CD14-positive monocyte (primary cell): ENCODE measurements at regions not wholly inside any gene's neighbourhood (a gene's known extent, or its start where the extent isn't known, plus 50 kb on each side); places are given as distances from the start of the nearest gene placed in this dataset.
A peak's percentile ranks its signal among the peaks of the same experiment; 100 is the strongest.

Experiments used
- DNase-seq, 3 donors: peaks; one replicate each; pipeline ENCODE4 v3.0.0-alpha.2; 2011 to 2022
- H2AFZ ChIP-seq: 2 replicates; pipeline ENCODE4 v1.6.0; 2012; ENCODE audit warnings: mild to moderate bottlenecking, low read depth, low read length, inconsistent platforms; ENCODE audit not compliant: insufficient read depth, poor library complexity, severe bottlenecking
- H3K27ac ChIP-seq, 2 donors: 1 replicate in 1 of 2; 2 replicates in 1 of 2; pipeline ENCODE4 v1.5.1; 2012 to 2013; ENCODE audit warnings: low read length in 2 of 2, control low read depth in 1 of 2, inconsistent platforms in 1 of 2, low read depth in 1 of 2, mild to moderate bottlenecking in 1 of 2
- H3K27me3 ChIP-seq, 2 donors: one replicate each; pipeline versions ENCODE4 v1.6.0 to v1.6.1; 2011 to 2013; ENCODE audit warnings: low read length in 2 of 2; ENCODE audit not compliant: control insufficient read depth in 2 of 2, insufficient read depth in 2 of 2
- H3K36me3 ChIP-seq, 2 donors: replicated peaks in 1 of 2; 1 replicate in 1 of 2; 2 replicates in 1 of 2; pipeline versions ENCODE4 v1.5.1 to v1.6.1; 2012 to 2013; ENCODE audit warnings: low read length in 2 of 2, control low read depth in 1 of 2, inconsistent platforms in 1 of 2, mild to moderate bottlenecking in 1 of 2; ENCODE audit not compliant: insufficient read depth in 2 of 2, control insufficient read depth in 1 of 2
- H3K4me1 ChIP-seq, 2 donors: 1 replicate in 1 of 2; 2 replicates in 1 of 2; pipeline versions ENCODE4 v1.5.1 to v1.6.1; 2012 to 2013; ENCODE audit warnings: low read length in 2 of 2, control low read depth in 1 of 2, inconsistent platforms in 1 of 2, mild to moderate bottlenecking in 1 of 2, moderate library complexity in 1 of 2; ENCODE audit not compliant: insufficient read depth in 2 of 2, control insufficient read depth in 1 of 2
- H3K4me2 ChIP-seq: replicated peaks from 2 replicates; pipeline ENCODE3; 2012; ENCODE audit warnings: low read length, moderate library complexity, mild to moderate bottlenecking; ENCODE audit not compliant: poor library complexity, severe bottlenecking; ENCODE audit errors: extremely low read depth
- H3K4me3 ChIP-seq, 3 experiments: fragments of 200-600 bp in 1 of 3; sonication (generic) in 1 of 3; replicated peaks in 1 of 3; 1 replicate in 2 of 3; 2 replicates in 1 of 3; pipeline ENCODE4 v1.5.1; 2011 to 2013; ENCODE audit warnings: low read length in 3 of 3, mild to moderate bottlenecking in 3 of 3, control low read depth in 2 of 3, low read depth in 2 of 3, inconsistent platforms in 1 of 3, moderate library complexity in 1 of 3
- H3K79me2 ChIP-seq: 2 replicates; pipeline ENCODE4 v1.6.0; 2012; ENCODE audit warnings: mild to moderate bottlenecking, control low read depth, inconsistent platforms, low read length, moderate library complexity; ENCODE audit not compliant: insufficient read depth
- H3K9ac ChIP-seq: 2 replicates; pipeline ENCODE4 v1.6.0; 2017; ENCODE audit warnings: low read length, mild to moderate bottlenecking; ENCODE audit not compliant: insufficient read depth, poor library complexity, severe bottlenecking
- H3K9me3 ChIP-seq, 2 donors: replicated peaks in 1 of 2; 1 replicate in 1 of 2; 2 replicates in 1 of 2; pipeline versions ENCODE4 v1.5.1 to v1.6.1; 2012 to 2013; ENCODE audit warnings: low read length in 2 of 2, control low read depth in 1 of 2; ENCODE audit not compliant: control insufficient read depth in 1 of 2, insufficient read depth in 1 of 2
- H4K20me1 ChIP-seq: 2 replicates; pipeline ENCODE4 v1.6.0; 2012; ENCODE audit warnings: mild to moderate bottlenecking, low read length, control low read depth, moderate library complexity; ENCODE audit not compliant: insufficient read depth
- H3K27ac Mint-ChIP-seq, 7 donors: one replicate each; pipeline ENCODE4 v1.8.0; 2020; ENCODE audit warnings: mild to moderate bottlenecking in 7 of 7, mixed read lengths in 7 of 7, moderate library complexity in 6 of 7, inconsistent platforms in 2 of 7
- H3K27me3 Mint-ChIP-seq, 3 donors: one replicate each; pipeline ENCODE4 v1.8.0; 2021 to 2022; ENCODE audit warnings: low read depth in 3 of 3, mild to moderate bottlenecking in 3 of 3, mixed read lengths in 3 of 3, moderate library complexity in 3 of 3, inconsistent platforms in 1 of 3
- H3K36me3 Mint-ChIP-seq, 2 donors: one replicate each; pipeline ENCODE4 v1.8.0; 2020; ENCODE audit warnings: mixed read lengths in 2 of 2, inconsistent platforms in 1 of 2, mild to moderate bottlenecking in 1 of 2
- H3K4me1 Mint-ChIP-seq: one replicate; pipeline ENCODE4 v1.8.0; 2020; ENCODE audit warnings: mild to moderate bottlenecking, mixed read lengths
- H3K4me3 Mint-ChIP-seq, 2 donors: one replicate each; pipeline ENCODE4 v1.8.0; 2020; ENCODE audit warnings: mild to moderate bottlenecking in 2 of 2, mixed read lengths in 2 of 2, moderate library complexity in 1 of 2
- H3K9me3 Mint-ChIP-seq, 7 donors: one replicate each; pipeline ENCODE4 v1.8.0; 2020 to 2022; ENCODE audit warnings: mixed read lengths in 7 of 7, mild to moderate bottlenecking in 6 of 7, moderate library complexity in 6 of 7, inconsistent platforms in 2 of 7
- CTCF ChIP-seq: fragments of 200-600 bp; IDR thresholded peaks from one replicate; pipeline ENCODE4 v1.8.0; 2022; ENCODE audit warnings: antibody characterized with exemption, mild to moderate bottlenecking
- WGBS: methylation state at CpG from one replicate; pipeline ENCODE4 v1.1.5; 2013; ENCODE audit warnings: missing lambda C conversion rate; ENCODE audit not compliant: insufficient coverage; 5-methylcytosine and 5-hydroxymethylcytosine counted together
- intact Hi-C, 2 donors: fragments of 100-400 bp; cut with micrococcal nuclease; formaldehyde crosslinking; loops; one replicate each; pipeline versions ENCODE4 v1.15.0 to v1.15.1; 2023

- Mint-ChIP-seq H3K27me3 (peaks cover 0 to 2% (median 0%) of the 10 kb centered on the region in 3 donors), H3K4me3 (no peak overlapping the region), H3K36me3 (no peaks in the 10 kb centered on the region), H3K4me1 (no peaks in the 10 kb centered on the region), H3K27ac (peak overlapping the region in 1 of 7 donors; percentile 24), H3K9me3 (peaks cover 3 to 12% (median 9%) of the 10 kb centered on the region in 7 donors)
- intact Hi-C loops = loop anchor here in 1 of 2 donors (5.0 kb wide), 1 partner anchor 62 kb away; no protein-coding TSS in a partner anchor
- DNase-seq = no peak
- no peaks in the 10 kb centered on the region for H3K79me2 ChIP-seq
- H3K27me3 ChIP-seq = no peaks in the 10 kb centered on the region
- H2AFZ ChIP-seq = no peak overlapping the region
- H4K20me1 ChIP-seq = no peaks in the 10 kb centered on the region
- H3K27ac ChIP-seq = no peak overlapping the region
- peaks cover 5 to 9% of the 10 kb centered on the region in 2 donors for H3K9me3 ChIP-seq
- 94% methylated on average over 2 of the region's 9 CpGs for WGBS
- TF ChIP-seq CTCF = no peak
- no peaks in the 10 kb centered on the region for H3K4me1 ChIP-seq
- no peak overlapping the region for H3K4me2 ChIP-seq
- H3K9ac ChIP-seq = no peak overlapping the region
- no peak overlapping the region for H3K4me3 ChIP-seq
- no peaks in the 10 kb centered on the region for H3K36me3 ChIP-seq
Observed at GRCh38 chr22:27684901-27685300, 116.7 kb downstream of the MN1 start.

GRCh38 chr22:27685515-27685914 lies 116.0 kb downstream of the MN1 start:
- H3K4me2 ChIP-seq = no peak overlapping the region
- no peak overlapping the region for H3K9ac ChIP-seq
- no peak for DNase-seq
- Mint-ChIP-seq H3K27ac (no peak overlapping the region), H3K9me3 (peaks cover 3 to 12% (median 9%) of the 10 kb centered on the region in 7 donors), H3K4me3 (no peak overlapping the region), H3K36me3 (no peaks in the 10 kb centered on the region), H3K27me3 (peaks cover 0 to 3% (median 0%) of the 10 kb centered on the region in 3 donors), H3K4me1 (no peaks in the 10 kb centered on the region)
- no peak overlapping the region for H2AFZ ChIP-seq
- H4K20me1 ChIP-seq = no peaks in the 10 kb centered on the region
- no peak overlapping the region for H3K27ac ChIP-seq
- no peaks in the 10 kb centered on the region for H3K36me3 ChIP-seq
- no peaks in the 10 kb centered on the region for H3K79me2 ChIP-seq
- peaks cover 5 to 9% of the 10 kb centered on the region in 2 donors for H3K9me3 ChIP-seq
- no peaks in the 10 kb centered on the region for H3K27me3 ChIP-seq
- no peak for TF ChIP-seq CTCF
- WGBS = 97% methylated on average over 5 of the region's 5 CpGs
- intact Hi-C loops = loop anchor here in 1 of 2 donors (5.0 kb wide), 1 partner anchor 62 kb away; no protein-coding TSS in a partner anchor
- H3K4me3 ChIP-seq = no peak overlapping the region
- no peaks in the 10 kb centered on the region for H3K4me1 ChIP-seq
